Gastrocnemius medialis (tissue), 4 donors: ENCODE measurements at regions not wholly inside any gene's neighbourhood (a gene's known extent, or its start where the extent isn't known, plus 50 kb on each side); places are given as distances from the start of the nearest gene placed in this dataset.

Experiments
- POLR2A ChIP-seq, 2 donors: fragments of 450-650 bp; IDR thresholded peaks; one replicate each; pipeline ENCODE4 v1.6.1; 2017; ENCODE audit warnings: antibody characterized with exemption in 2 of 2, mild to moderate bottlenecking in 2 of 2, moderate library complexity in 2 of 2
- TF ChIP-seq, protein P1 (sequence below), 5 experiments: fragments of 450-650 bp in 3 of 5; fragments of 200-600 bp in 2 of 5; sonication (generic) in 2 of 5; IDR thresholded peaks in 4 of 5; conservative IDR thresholded peaks in 1 of 5; 1 replicate in 4 of 5; 2 replicates in 1 of 5; pipeline ENCODE4 v1.5.1; 2016 to 2019; ENCODE audit warnings: antibody characterized with exemption in 5 of 5, mild to moderate bottlenecking in 3 of 5, moderate library complexity in 3 of 5

DNA sequence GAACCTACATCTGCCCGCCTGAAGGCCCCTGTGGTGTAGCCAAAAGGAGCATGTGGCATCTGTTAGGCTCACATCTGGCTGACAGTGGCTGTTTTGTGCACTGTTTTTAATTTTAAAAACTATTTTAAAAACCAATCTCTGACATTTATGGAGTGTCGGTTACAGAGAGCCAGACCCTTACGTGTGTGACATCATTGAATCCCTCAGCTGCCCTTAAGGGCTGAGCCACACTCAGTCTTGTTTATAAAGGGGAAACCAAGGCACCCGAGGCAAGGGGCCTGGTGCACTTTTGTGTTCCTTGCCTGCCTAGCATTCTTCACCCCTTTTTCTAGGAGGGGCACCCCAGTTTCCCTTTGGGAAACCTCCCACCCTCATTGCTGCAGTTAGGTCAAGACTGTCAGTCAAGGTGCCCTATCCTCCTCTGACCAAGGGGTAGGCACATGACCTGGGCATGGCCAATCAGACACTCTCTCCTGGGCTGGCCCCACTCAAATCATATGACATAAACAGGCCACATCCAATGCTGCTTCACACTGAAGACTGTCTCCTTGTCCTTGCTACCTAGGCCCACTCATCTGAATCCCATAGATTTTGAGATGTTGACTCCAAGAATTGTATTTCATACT is 105.3 kb downstream of the LSM3 start:
- TF ChIP-seq, protein P1, sequence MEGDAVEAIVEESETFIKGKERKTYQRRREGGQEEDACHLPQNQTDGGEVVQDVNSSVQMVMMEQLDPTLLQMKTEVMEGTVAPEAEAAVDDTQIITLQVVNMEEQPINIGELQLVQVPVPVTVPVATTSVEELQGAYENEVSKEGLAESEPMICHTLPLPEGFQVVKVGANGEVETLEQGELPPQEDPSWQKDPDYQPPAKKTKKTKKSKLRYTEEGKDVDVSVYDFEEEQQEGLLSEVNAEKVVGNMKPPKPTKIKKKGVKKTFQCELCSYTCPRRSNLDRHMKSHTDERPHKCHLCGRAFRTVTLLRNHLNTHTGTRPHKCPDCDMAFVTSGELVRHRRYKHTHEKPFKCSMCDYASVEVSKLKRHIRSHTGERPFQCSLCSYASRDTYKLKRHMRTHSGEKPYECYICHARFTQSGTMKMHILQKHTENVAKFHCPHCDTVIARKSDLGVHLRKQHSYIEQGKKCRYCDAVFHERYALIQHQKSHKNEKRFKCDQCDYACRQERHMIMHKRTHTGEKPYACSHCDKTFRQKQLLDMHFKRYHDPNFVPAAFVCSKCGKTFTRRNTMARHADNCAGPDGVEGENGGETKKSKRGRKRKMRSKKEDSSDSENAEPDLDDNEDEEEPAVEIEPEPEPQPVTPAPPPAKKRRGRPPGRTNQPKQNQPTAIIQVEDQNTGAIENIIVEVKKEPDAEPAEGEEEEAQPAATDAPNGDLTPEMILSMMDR (IDR thresholded peaks at IDR 0.05 in 4 of 5, conservative IDR thresholded peaks at IDR 0.05 in 1 of 5), result no peak
- TF ChIP-seq POLR2A (IDR thresholded peaks at IDR 0.05), result no peak
